ENCODE measurements at regions not wholly inside any gene's neighbourhood (a gene's known extent, or its start where the extent isn't known, plus 50 kb on each side); places are given as distances from the start of the nearest gene placed in this dataset.
"Not testable (repeated sequence)": the region's sequence is repeated elsewhere in the genome, so short reads cannot be mapped to it uniquely, and the experiment has no call there.

- H3K4me1 Mint-ChIP-seq = no peaks in the 10 kb centered on the region
- DNase-seq (no peak), ATAC-seq (no peak)
- ChIA-PET CTCF (no interaction called here), POLR2A (no interaction called here)
- H3K36me3 Mint-ChIP-seq (ENCODE audit: low read depth) = no peaks in the 10 kb centered on the region
- no peaks in the 10 kb centered on the region for H3K27me3 Mint-ChIP-seq
- no peak overlapping the region for H3K27ac Mint-ChIP-seq
- peaks cover 10% of the 10 kb centered on the region for H3K9me3 Mint-ChIP-seq (ENCODE audit: low read depth)
- no peak overlapping the region for H3K4me3 Mint-ChIP-seq
- intact Hi-C loops (cut with DNase I, micrococcal nuclease) = no loop called here
Measured at GRCh38 chr17:22337467-22337866, 645.1 kb downstream of the KCNJ18 start.

- ATAC-seq; H3K4me3 Mint-ChIP-seq; H3K9me3 Mint-ChIP-seq (ENCODE audit: low read depth); POLR2A ChIA-PET; intact Hi-C loops (cut with DNase I, micrococcal nuclease); H3K27ac Mint-ChIP-seq; H3K4me1 Mint-ChIP-seq; CTCF ChIA-PET; DNase-seq; H3K27me3 Mint-ChIP-seq; H3K36me3 Mint-ChIP-seq (ENCODE audit: low read depth): not testable (repeated sequence)
Measured at GRCh38 chr17:22356603-22357002, 664.3 kb downstream of the KCNJ18 start.

DNA sequence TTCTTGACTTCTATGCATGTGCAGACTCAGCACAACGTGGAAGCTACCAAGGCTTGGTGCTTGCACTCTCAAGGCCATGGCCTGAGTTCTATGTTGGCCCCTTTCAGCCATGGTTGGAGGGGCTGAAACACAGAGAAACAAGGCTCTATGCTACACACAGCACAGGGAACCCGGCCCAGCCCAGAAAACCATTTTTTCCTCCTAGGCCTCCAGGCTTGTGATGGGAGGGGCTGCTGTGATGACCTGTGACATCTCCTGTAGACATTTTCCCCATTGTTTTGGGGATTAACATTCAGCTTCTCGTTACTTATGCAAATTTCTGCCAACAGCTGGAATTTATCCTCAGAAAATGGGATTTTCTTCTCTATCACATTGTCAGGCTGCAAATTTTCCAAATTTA is 678.7 kb downstream of the KCNJ18 start:
- POLR2A ChIA-PET; CTCF ChIA-PET; H3K27me3 Mint-ChIP-seq; intact Hi-C loops (cut with DNase I, micrococcal nuclease); DNase-seq; H3K4me1 Mint-ChIP-seq; H3K4me3 Mint-ChIP-seq; H3K27ac Mint-ChIP-seq; H3K36me3 Mint-ChIP-seq (ENCODE audit: low read depth); ATAC-seq: not testable (repeated sequence)
- peaks cover 21% of the 10 kb centered on the region for H3K9me3 Mint-ChIP-seq (ENCODE audit: low read depth)

GRCh38 chr17:22373911-22374310 is 681.6 kb downstream of the KCNJ18 start:
- Mint-ChIP-seq H3K9me3 (ENCODE audit: low read depth) (peaks cover 21% of the 10 kb centered on the region), H3K27me3 (no peaks in the 10 kb centered on the region), H3K36me3 (ENCODE audit: low read depth) (no peaks in the 10 kb centered on the region), H3K4me1 (no peaks in the 10 kb centered on the region), H3K4me3 (no peak overlapping the region), H3K27ac (no peak overlapping the region)
- CTCF ChIA-PET = no interaction called here
- POLR2A ChIA-PET = no interaction called here
- intact Hi-C loops (cut with DNase I, micrococcal nuclease) = no loop called here
- ATAC-seq (no peak), DNase-seq (no peak)

- no peaks in the 10 kb centered on the region for H3K36me3 Mint-ChIP-seq (ENCODE audit: low read depth)
- H3K9me3 Mint-ChIP-seq (ENCODE audit: low read depth) = peaks cover 20% of the 10 kb centered on the region
- no peak for ATAC-seq
- no peak overlapping the region for H3K4me3 Mint-ChIP-seq
- H3K27ac Mint-ChIP-seq = no peak overlapping the region
- H3K4me1 Mint-ChIP-seq = no peaks in the 10 kb centered on the region
- intact Hi-C loops (cut with DNase I, micrococcal nuclease) = no loop called here
- CTCF ChIA-PET = no interaction called here
- no peaks in the 10 kb centered on the region for H3K27me3 Mint-ChIP-seq
- POLR2A ChIA-PET = no interaction called here
- DNase-seq = no peak
Measured at GRCh38 chr17:22374741-22375140, 682.4 kb downstream of the KCNJ18 start.

DNA sequence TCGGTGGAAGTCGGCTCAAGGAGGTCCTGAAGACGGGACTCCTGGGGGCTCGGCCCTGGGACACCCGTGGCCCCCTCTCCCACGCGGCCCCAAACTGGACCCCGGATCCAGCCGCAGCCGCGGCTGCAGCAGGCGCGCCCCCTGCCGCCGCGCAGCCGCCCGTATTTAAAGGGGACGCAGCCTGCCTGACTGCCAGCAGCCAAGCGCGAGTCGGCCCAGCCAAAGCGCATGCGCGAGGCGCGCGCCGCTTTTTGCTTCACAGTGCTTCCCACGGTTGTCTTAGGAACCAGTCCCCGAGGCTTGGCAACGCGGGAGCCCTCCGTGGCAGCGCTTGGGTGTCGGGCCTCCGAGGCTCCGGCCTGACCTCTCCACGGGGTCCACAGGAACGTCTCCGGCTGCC is 684.4 kb downstream of the KCNJ18 start:
- intact Hi-C loops (cut with DNase I, micrococcal nuclease); CTCF ChIA-PET; H3K4me1 Mint-ChIP-seq; H3K36me3 Mint-ChIP-seq (ENCODE audit: low read depth); H3K27me3 Mint-ChIP-seq; ATAC-seq; H3K27ac Mint-ChIP-seq; POLR2A ChIA-PET; H3K4me3 Mint-ChIP-seq; H3K9me3 Mint-ChIP-seq (ENCODE audit: low read depth); DNase-seq: not testable (repeated sequence)

- H3K27ac Mint-ChIP-seq; H3K4me1 Mint-ChIP-seq; intact Hi-C loops (cut with DNase I, micrococcal nuclease); H3K36me3 Mint-ChIP-seq (ENCODE audit: low read depth); POLR2A ChIA-PET; CTCF ChIA-PET; H3K4me3 Mint-ChIP-seq; DNase-seq; H3K27me3 Mint-ChIP-seq; ATAC-seq; H3K9me3 Mint-ChIP-seq (ENCODE audit: low read depth): not testable (repeated sequence)
Measured at GRCh38 chr17:22378748-22379147, 686.4 kb downstream of the KCNJ18 start.

DNA sequence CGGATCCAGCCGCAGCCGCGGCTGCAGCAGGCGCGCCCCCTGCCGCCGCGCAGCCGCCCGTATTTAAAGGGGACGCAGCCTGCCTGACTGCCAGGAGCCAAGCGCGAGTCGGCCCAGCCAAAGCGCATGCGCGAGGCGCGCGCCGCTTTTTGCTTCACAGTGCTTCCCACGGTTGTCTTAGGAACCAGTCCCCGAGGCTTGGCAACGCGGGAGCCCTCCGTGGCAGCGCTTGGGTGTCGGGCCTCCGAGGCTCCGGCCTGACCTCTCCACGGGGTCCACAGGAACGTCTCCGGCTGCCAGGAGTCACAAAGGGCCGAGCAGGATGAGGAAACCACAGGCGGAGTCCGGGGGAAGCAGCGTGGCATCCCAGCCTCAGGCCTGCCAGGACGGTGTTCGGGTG is 689.3 kb downstream of the KCNJ18 start:
- POLR2A ChIA-PET; H3K4me3 Mint-ChIP-seq; intact Hi-C loops (cut with DNase I, micrococcal nuclease); H3K9me3 Mint-ChIP-seq (ENCODE audit: low read depth); H3K4me1 Mint-ChIP-seq; DNase-seq; H3K27me3 Mint-ChIP-seq; H3K36me3 Mint-ChIP-seq (ENCODE audit: low read depth); ATAC-seq; H3K27ac Mint-ChIP-seq; CTCF ChIA-PET: not testable (repeated sequence)

DNA sequence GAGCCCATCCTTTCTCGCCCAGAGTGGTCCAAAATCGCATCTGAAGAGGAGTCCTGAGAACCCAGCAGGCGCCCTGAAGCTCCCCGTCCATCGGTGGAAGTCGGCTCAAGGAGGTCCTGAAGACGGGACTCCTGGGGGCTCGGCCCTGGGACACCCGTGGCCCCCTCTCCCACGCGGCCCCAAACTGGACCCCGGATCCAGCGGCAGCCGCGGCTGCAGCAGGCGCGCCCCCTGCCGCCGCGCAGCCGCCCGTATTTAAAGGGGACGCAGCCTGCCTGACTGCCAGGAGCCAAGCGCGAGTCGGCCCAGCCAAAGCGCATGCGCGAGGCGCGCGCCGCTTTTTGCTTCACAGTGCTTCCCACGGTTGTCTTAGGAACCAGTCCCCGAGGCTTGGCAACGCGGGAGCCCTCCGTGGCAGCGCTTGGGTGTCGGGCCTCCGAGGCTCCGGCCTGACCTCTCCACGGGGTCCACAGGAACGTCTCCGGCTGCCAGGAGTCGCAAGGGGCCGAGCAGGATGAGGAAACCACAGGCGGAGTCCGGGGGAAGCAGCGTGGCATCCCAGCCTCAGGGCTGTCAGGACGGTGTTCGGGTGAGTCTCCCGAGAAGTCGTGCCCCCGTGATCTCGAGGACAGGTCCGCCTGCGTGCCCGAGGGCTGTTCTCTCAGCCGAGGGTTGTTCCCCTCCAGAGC is 691.6 kb downstream of the KCNJ18 start:
- H3K4me3 Mint-ChIP-seq; DNase-seq; CTCF ChIA-PET; H3K27ac Mint-ChIP-seq; H3K4me1 Mint-ChIP-seq; H3K9me3 Mint-ChIP-seq (ENCODE audit: low read depth); H3K27me3 Mint-ChIP-seq; intact Hi-C loops (cut with DNase I, micrococcal nuclease); POLR2A ChIA-PET; H3K36me3 Mint-ChIP-seq (ENCODE audit: low read depth); ATAC-seq: not testable (repeated sequence)

- POLR2A ChIA-PET; H3K4me3 Mint-ChIP-seq; CTCF ChIA-PET; intact Hi-C loops (cut with DNase I, micrococcal nuclease); H3K27me3 Mint-ChIP-seq; H3K9me3 Mint-ChIP-seq (ENCODE audit: low read depth); H3K36me3 Mint-ChIP-seq (ENCODE audit: low read depth); H3K27ac Mint-ChIP-seq; H3K4me1 Mint-ChIP-seq; ATAC-seq; DNase-seq: not testable (repeated sequence)
Measured at GRCh38 chr17:22384461-22384800, 692.1 kb downstream of the KCNJ18 start.

- H3K27me3 Mint-ChIP-seq; intact Hi-C loops (cut with DNase I, micrococcal nuclease); DNase-seq; H3K4me3 Mint-ChIP-seq; H3K4me1 Mint-ChIP-seq; H3K36me3 Mint-ChIP-seq (ENCODE audit: low read depth); H3K27ac Mint-ChIP-seq; H3K9me3 Mint-ChIP-seq (ENCODE audit: low read depth); ATAC-seq; CTCF ChIA-PET; POLR2A ChIA-PET: not testable (repeated sequence)
Measured at GRCh38 chr17:22398446-22398845, 706.1 kb downstream of the KCNJ18 start.

DNA sequence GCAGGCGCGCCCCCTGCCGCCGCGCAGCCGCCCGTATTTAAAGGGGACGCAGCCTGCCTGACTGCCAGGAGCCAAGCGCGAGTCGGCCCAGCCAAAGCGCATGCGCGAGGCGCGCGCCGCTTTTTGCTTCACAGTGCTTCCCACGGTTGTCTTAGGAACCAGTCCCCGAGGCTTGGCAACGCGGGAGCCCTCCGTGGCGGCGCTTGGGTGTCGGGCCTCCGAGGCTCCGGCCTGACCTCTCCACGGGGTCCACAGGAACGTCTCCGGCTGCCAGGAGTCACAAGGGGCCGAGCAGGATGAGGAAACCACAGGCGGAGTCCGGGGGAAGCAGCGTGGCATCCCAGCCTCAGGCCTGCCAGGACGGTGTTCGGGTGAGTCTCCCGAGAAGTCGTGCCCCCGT is 706.7 kb downstream of the KCNJ18 start:
- H3K27ac Mint-ChIP-seq; CTCF ChIA-PET; H3K9me3 Mint-ChIP-seq (ENCODE audit: low read depth): not testable (repeated sequence)

DNA sequence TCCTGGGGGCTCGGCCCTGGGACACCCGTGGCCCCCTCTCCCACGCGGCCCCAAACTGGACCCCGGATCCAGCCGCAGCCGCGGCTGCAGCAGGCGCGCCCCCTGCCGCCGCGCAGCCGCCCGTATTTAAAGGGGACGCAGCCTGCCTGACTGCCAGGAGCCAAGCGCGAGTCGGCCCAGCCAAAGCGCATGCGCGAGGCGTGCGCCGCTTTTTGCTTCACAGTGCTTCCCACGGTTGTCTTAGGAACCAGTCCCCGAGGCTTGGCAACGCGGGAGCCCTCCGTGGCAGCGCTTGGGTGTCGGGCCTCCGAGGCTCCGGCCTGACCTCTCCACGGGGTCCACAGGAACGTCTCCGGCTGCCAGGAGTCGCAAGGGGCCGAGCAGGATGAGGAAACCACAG is 712.8 kb downstream of the KCNJ18 start:
- H3K36me3 Mint-ChIP-seq (ENCODE audit: low read depth); H3K4me1 Mint-ChIP-seq; H3K4me3 Mint-ChIP-seq; intact Hi-C loops (cut with DNase I, micrococcal nuclease); POLR2A ChIA-PET; H3K27me3 Mint-ChIP-seq; DNase-seq; H3K9me3 Mint-ChIP-seq (ENCODE audit: low read depth); H3K27ac Mint-ChIP-seq; CTCF ChIA-PET; ATAC-seq: not testable (repeated sequence)

More for the DNA sequence above, 706.7 kb downstream of the KCNJ18 start:
- ATAC-seq; H3K4me3 Mint-ChIP-seq; POLR2A ChIA-PET; intact Hi-C loops (cut with DNase I, micrococcal nuclease); H3K36me3 Mint-ChIP-seq (ENCODE audit: low read depth); H3K27me3 Mint-ChIP-seq; DNase-seq; H3K4me1 Mint-ChIP-seq: not testable (repeated sequence)

Data from activated CD4-positive, alpha-beta T cell treated with anti-CD3 and anti-CD28 coated beads for 36 hours (primary cell).